Panc1 (cell line): ENCODE measurements at regions not wholly inside any gene's neighbourhood (a gene's known extent, or its start where the extent isn't known, plus 50 kb on each side); places are given as distances from the start of the nearest gene placed in this dataset.

Source experiments
- ATAC-seq: fragments of 200-7000 bp; cut with Tn5 transposase; 2 replicates; pipeline ENCODE4 v1.9.1; 2020; ENCODE audit warnings: mild to moderate bottlenecking, moderate library complexity
- BruUV-seq: library from RNA; stranded (reverse); fragments of 400-500 nt; replicated peaks from 2 replicates; lab custom pipeline; 2021; lab: Mats Ljungman, UMichigan
- CTCF ChIA-PET: fragments of 300-600 bp; sonication (Branson Sonifier 250); formaldehyde crosslinking; loops from one replicate; lab custom pipeline; 2022; ENCODE audit warnings: antibody characterized with exemption; lab: Charles Lee
- POLR2A ChIA-PET: fragments of 300-600 bp; sonication (Branson Sonifier 250); formaldehyde crosslinking; loops from one replicate; lab custom pipeline; 2022; ENCODE audit warnings: antibody characterized with exemption; lab: Charles Lee
- DNase-seq: peaks from one replicate; pipeline ENCODE4 v3.0.0-alpha.2; 2010; ENCODE audit warnings: low read depth, low spot score
- H3K27ac ChIP-seq: 2 replicates; pipeline ENCODE4 v1.5.1; 2011; ENCODE audit warnings: mild to moderate bottlenecking, low read length, inconsistent platforms
- H3K27me3 ChIP-seq: fragments of 200-500 bp; sonication (Bioruptor generic); 2 replicates; pipeline ENCODE4 v1.6.0; 2014; ENCODE audit warnings: low read length, inconsistent platforms; ENCODE audit not compliant: control insufficient read depth, insufficient read depth
- H3K36me3 ChIP-seq: fragments of 200-500 bp; sonication (Bioruptor generic); 2 replicates; pipeline ENCODE4 v1.5.1; 2014; ENCODE audit warnings: inconsistent platforms, mild to moderate bottlenecking, low read length, moderate library complexity; ENCODE audit not compliant: control insufficient read depth, insufficient read depth
- H3K4me1 ChIP-seq: 2 replicates; pipeline ENCODE4 v1.5.1; 2011; ENCODE audit warnings: inconsistent platforms, mild to moderate bottlenecking, low read length, moderate library complexity; ENCODE audit not compliant: control insufficient read depth, insufficient read depth
- H3K4me3 ChIP-seq, 2 experiments: 2 replicates each; pipeline ENCODE4 v1.5.1; 2011 to 2012; ENCODE audit warnings: low read depth in 2 of 2, low read length in 2 of 2, mild to moderate bottlenecking in 2 of 2, inconsistent platforms in 1 of 2, moderate library complexity in 1 of 2
- H3K9me3 ChIP-seq: fragments of 200-500 bp; sonication (Bioruptor generic); 2 replicates; pipeline ENCODE4 v1.5.1; 2014; ENCODE audit warnings: low read depth, mild to moderate bottlenecking, inconsistent platforms, low read length, moderate library complexity; ENCODE audit not compliant: control insufficient read depth, insufficient read depth
- POLR2AphosphoS5 ChIP-seq: IDR thresholded peaks from 2 replicates; pipeline ENCODE4 v1.6.1; 2012; ENCODE audit warnings: mild to moderate bottlenecking, low read depth, low read length, moderate library complexity
- SIN3A ChIP-seq: IDR thresholded peaks from 2 replicates; pipeline ENCODE4 v1.6.1; 2012; ENCODE audit warnings: low read depth, mild to moderate bottlenecking, low read length, moderate library complexity, borderline replicate concordance; ENCODE audit not compliant: insufficient read depth
- TCF7L2 ChIP-seq: IDR thresholded peaks from 2 replicates; pipeline ENCODE4 v1.6.1; 2011; ENCODE audit warnings: mild to moderate bottlenecking, low read depth, low read length, inconsistent platforms
- in situ Hi-C: cut with HindIII; loops from 2 replicates; pipeline ENCODE4 v1.10.0; 2016; ENCODE audit warnings: low sequenced_read_pairs, low pct_unique_long_range_greater_than_20kb
- intact Hi-C: fragments of 100-400 bp; cut with micrococcal nuclease; formaldehyde crosslinking; loops from one replicate; pipeline ENCODE4 v1.10.0; 2022; ENCODE audit not compliant: unreplicated experiment
- TF ChIP-seq, protein P1 (sequence below), 2 experiments: IDR thresholded peaks; 2 replicates each; pipeline ENCODE4 v1.6.1; 2011 to 2012; ENCODE audit warnings: low read depth in 2 of 2, control low read depth in 1 of 2, low read length in 1 of 2, mild to moderate bottlenecking in 1 of 2, moderate library complexity in 1 of 2; ENCODE audit not compliant: insufficient read depth in 1 of 2
- TF ChIP-seq, protein P2 (sequence below): fragments of 450-650 bp; IDR thresholded peaks from 2 replicates; pipeline ENCODE4 v1.5.1; 2017; ENCODE audit warnings: mild to moderate bottlenecking

DNA sequence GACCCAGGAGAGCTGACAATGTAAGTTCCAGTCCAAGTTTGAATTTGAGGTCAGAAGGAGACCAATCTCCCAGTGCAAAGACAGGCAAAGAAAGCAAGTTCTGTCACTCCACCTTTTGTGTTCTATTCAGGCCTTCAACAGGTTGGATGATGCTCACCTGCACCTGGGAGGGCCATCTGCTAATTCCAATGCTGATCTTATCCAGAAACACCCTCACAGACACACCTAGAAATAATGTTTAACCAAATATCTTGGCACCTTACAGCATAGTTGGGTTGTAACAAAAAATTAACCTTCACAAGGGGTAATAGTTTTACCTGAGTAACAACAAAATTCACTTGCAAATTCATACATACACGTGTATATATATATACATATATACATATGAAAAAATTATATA is 190.8 kb downstream of the DIRAS2 start:
- BruUV-seq, result no TSS peak
- H3K27me3 ChIP-seq, result no peaks in the 10 kb centered on the region
- TF ChIP-seq, protein P1, sequence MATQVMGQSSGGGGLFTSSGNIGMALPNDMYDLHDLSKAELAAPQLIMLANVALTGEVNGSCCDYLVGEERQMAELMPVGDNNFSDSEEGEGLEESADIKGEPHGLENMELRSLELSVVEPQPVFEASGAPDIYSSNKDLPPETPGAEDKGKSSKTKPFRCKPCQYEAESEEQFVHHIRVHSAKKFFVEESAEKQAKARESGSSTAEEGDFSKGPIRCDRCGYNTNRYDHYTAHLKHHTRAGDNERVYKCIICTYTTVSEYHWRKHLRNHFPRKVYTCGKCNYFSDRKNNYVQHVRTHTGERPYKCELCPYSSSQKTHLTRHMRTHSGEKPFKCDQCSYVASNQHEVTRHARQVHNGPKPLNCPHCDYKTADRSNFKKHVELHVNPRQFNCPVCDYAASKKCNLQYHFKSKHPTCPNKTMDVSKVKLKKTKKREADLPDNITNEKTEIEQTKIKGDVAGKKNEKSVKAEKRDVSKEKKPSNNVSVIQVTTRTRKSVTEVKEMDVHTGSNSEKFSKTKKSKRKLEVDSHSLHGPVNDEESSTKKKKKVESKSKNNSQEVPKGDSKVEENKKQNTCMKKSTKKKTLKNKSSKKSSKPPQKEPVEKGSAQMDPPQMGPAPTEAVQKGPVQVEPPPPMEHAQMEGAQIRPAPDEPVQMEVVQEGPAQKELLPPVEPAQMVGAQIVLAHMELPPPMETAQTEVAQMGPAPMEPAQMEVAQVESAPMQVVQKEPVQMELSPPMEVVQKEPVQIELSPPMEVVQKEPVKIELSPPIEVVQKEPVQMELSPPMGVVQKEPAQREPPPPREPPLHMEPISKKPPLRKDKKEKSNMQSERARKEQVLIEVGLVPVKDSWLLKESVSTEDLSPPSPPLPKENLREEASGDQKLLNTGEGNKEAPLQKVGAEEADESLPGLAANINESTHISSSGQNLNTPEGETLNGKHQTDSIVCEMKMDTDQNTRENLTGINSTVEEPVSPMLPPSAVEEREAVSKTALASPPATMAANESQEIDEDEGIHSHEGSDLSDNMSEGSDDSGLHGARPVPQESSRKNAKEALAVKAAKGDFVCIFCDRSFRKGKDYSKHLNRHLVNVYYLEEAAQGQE (IDR thresholded peaks at IDR 0.05; ENCODE audit: insufficient read depth in 1 of 2, low read depth in 2 of 2, low read length in 1 of 2), result no peak
- no peak for TF ChIP-seq SIN3A
- TF ChIP-seq TCF7L2, result no peak
- TF ChIP-seq POLR2AphosphoS5, result no peak
- TF ChIP-seq, protein P2, sequence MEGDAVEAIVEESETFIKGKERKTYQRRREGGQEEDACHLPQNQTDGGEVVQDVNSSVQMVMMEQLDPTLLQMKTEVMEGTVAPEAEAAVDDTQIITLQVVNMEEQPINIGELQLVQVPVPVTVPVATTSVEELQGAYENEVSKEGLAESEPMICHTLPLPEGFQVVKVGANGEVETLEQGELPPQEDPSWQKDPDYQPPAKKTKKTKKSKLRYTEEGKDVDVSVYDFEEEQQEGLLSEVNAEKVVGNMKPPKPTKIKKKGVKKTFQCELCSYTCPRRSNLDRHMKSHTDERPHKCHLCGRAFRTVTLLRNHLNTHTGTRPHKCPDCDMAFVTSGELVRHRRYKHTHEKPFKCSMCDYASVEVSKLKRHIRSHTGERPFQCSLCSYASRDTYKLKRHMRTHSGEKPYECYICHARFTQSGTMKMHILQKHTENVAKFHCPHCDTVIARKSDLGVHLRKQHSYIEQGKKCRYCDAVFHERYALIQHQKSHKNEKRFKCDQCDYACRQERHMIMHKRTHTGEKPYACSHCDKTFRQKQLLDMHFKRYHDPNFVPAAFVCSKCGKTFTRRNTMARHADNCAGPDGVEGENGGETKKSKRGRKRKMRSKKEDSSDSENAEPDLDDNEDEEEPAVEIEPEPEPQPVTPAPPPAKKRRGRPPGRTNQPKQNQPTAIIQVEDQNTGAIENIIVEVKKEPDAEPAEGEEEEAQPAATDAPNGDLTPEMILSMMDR, result no peak
- no peaks in the 10 kb centered on the region for H3K9me3 ChIP-seq
- no peaks in the 10 kb centered on the region for H3K36me3 ChIP-seq
- DNase-seq (no peak), ATAC-seq (no peak)
- ChIA-PET CTCF (no interaction called here), POLR2A (no interaction called here)
- intact Hi-C loops, result no loop called here
- no peaks in the 10 kb centered on the region for H3K4me1 ChIP-seq
- H3K4me3 ChIP-seq, result no peak overlapping the region
- no peak overlapping the region for H3K27ac ChIP-seq
- in situ Hi-C loops, result no loop called here

DNA sequence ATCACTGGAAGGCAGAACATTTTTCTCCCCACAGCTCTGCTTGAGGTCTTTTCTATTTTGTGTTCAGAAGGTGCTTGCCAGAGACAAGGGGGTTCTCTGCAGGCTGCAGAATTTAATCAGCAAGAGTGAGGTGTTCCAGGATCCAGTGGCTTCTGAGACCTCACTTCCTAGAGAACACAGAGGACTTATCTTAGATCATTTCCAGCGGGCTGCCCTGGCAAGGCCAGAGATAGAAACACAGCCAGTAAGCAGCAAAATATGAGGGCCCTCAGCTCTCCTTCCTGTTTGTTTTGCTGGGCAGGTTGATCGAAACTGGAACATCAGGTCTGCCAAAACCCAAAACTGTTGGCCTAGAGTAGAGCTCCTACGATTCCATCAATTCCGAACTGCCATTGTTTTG is 187.3 kb downstream of the DIRAS2 start:
- intact Hi-C loops (no loop called here), in situ Hi-C loops (no loop called here)
- H3K27ac ChIP-seq, result no peak overlapping the region
- ChIA-PET CTCF (no interaction called here), POLR2A (no interaction called here)
- TF ChIP-seq SIN3A, result no peak
- TF ChIP-seq TCF7L2, result no peak
- TF ChIP-seq, protein P1 (IDR thresholded peaks at IDR 0.05; ENCODE audit: insufficient read depth in 1 of 2, low read depth in 2 of 2, low read length in 1 of 2), result no peak
- no peak for TF ChIP-seq POLR2AphosphoS5
- TF ChIP-seq, protein P2, result no peak
- H3K4me1 ChIP-seq, result no peaks in the 10 kb centered on the region
- no peaks in the 10 kb centered on the region for H3K9me3 ChIP-seq
- H3K36me3 ChIP-seq, result no peaks in the 10 kb centered on the region
- no peak for ATAC-seq
- DNase-seq, result no peak
- no TSS peak for BruUV-seq
- H3K4me3 ChIP-seq, result no peak overlapping the region
- H3K27me3 ChIP-seq, result no peaks in the 10 kb centered on the region
